ENCODE measurements at regions not wholly inside any gene's neighbourhood (a gene's known extent, or its start where the extent isn't known, plus 50 kb on each side); places are given as distances from the start of the nearest gene placed in this dataset.

DNA sequence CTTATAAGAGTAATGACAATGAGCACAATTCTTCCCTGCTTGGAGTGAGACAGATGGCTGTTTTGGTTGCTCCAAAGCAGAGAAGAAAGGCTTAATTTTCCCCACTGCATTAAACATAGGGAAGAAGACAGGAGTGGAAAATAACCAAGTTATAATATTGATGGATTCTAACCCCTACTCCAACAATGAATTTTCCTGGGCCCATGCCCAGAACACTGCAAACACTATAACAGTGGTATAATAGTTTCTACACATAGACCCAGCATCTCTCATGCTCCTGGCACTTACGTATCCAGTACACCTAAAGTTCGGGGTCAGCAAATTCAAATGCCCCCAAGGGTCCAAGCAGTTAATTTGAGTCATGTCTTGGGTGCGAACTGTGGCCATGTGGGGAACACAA, 613.4 kb downstream of the PLCL1 start:
- Histone ChIP-seq H3K27ac (no peak overlapping the region), H3K4me3 (no peak overlapping the region), H3K9me3 (replicated peaks in 1 of 3) (no peaks in the 10 kb centered on the region), H3K4me1 (replicated peaks in 1 of 2) (no peaks in the 10 kb centered on the region), H3K36me3 (replicated peaks in 1 of 2) (no peaks in the 10 kb centered on the region), H3K27me3 (no peaks in the 10 kb centered on the region)
- WGBS, 4 donors, result 71 to 88% (median 86%) methylated on average over 3 of the region's 3 CpGs
- DNase-seq, result no peak
- TF ChIP-seq, protein P1, sequence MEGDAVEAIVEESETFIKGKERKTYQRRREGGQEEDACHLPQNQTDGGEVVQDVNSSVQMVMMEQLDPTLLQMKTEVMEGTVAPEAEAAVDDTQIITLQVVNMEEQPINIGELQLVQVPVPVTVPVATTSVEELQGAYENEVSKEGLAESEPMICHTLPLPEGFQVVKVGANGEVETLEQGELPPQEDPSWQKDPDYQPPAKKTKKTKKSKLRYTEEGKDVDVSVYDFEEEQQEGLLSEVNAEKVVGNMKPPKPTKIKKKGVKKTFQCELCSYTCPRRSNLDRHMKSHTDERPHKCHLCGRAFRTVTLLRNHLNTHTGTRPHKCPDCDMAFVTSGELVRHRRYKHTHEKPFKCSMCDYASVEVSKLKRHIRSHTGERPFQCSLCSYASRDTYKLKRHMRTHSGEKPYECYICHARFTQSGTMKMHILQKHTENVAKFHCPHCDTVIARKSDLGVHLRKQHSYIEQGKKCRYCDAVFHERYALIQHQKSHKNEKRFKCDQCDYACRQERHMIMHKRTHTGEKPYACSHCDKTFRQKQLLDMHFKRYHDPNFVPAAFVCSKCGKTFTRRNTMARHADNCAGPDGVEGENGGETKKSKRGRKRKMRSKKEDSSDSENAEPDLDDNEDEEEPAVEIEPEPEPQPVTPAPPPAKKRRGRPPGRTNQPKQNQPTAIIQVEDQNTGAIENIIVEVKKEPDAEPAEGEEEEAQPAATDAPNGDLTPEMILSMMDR (IDR thresholded peaks at IDR 0.05), result no peak
- TF ChIP-seq POLR2A (IDR thresholded peaks at IDR 0.05), result no peak
- intact Hi-C loops (cut with DNase I), result no loop called here

DNA sequence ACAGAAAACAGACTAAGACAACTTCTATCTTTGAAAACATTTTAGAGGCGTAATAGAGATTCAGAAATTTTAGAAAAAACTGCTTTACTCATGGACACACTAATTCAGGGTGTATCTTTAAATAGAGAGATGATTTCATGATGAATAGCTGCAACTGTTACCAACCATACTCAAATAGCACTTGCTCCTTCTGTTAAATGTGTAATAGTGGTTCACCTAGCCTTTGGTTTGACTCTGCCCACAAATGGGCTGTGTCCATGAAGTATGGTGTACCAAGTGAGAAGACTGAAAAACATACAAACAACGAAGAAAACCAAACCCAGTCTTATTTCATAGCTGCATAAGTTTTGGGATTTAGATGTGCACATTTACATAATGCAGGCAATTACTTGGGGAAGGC, 610.6 kb downstream of the PLCL1 start:
- Histone ChIP-seq H3K4me3 (no peak overlapping the region), H3K27ac (no peak overlapping the region), H3K9me3 (replicated peaks in 1 of 3) (no peaks in the 10 kb centered on the region), H3K4me1 (replicated peaks in 1 of 2) (no peaks in the 10 kb centered on the region), H3K27me3 (no peaks in the 10 kb centered on the region), H3K36me3 (replicated peaks in 1 of 2) (no peaks in the 10 kb centered on the region)
- DNase-seq, result no peak
- TF ChIP-seq, protein P1 (IDR thresholded peaks at IDR 0.05), result no peak
- TF ChIP-seq POLR2A (IDR thresholded peaks at IDR 0.05), result no peak
- 65 to 85% (median 79%) methylated on average over 2 of the region's 2 CpGs for WGBS, 4 donors
- intact Hi-C loops (cut with DNase I), result no loop called here

DNA sequence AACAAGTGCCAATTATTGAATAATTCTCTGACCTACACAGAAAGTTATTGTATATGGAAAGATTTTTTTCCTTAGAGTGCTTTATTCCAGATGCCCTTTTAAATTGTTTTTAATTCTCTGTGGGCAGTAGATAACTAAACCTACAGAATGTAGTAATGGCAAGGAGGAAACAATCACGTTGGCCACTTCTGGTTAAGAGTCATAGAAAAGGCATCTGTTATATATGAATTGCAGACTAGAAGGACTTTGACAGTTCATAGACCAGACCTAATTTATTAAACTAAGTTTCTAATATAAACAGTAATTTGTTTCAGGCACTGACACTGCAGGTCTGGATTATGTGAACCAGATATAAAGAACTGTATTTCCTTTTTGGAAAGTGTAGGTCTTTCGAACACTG, 607.5 kb downstream of the PLCL1 start:
- TF ChIP-seq, protein P1 (IDR thresholded peaks at IDR 0.05), result no peak
- no peak for TF ChIP-seq POLR2A (IDR thresholded peaks at IDR 0.05)
- no peaks in the 10 kb centered on the region for H3K4me1 ChIP-seq (replicated peaks in 1 of 2)
- DNase-seq, result no peak
- no peak overlapping the region for H3K4me3 ChIP-seq
- H3K9me3 ChIP-seq (replicated peaks in 1 of 3), result no peaks in the 10 kb centered on the region
- 39 to 44% (median 41%) methylated on average over 2 of the region's 2 CpGs for WGBS, 4 donors
- no peaks in the 10 kb centered on the region for H3K36me3 ChIP-seq (replicated peaks in 1 of 2)
- peaks cover 8% of the 10 kb centered on the region for H3K27me3 ChIP-seq
- no peak overlapping the region for H3K27ac ChIP-seq
- intact Hi-C loops (cut with DNase I), result no loop called here

DNA sequence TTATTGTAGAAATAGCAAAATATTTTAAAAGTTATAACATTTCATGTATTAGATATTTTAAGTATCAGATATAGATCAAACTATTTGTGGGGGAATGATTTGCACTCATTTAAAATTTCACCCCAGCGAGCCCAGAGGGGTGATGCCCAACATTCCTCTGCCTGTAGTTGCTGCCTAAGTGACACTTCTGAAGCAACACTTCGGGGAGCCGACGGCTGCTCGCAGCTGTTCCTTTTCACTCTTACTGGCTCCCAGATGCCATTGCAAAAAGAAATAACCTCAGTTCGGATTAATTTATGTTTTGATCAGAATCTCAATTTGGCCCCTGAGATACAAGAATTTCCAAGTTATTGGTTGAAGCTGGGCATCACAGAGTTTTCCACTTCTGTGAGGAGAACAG, 603.8 kb downstream of the PLCL1 start:
- Histone ChIP-seq H3K36me3 (replicated peaks in 1 of 2) (no peaks in the 10 kb centered on the region), H3K4me1 (replicated peaks in 1 of 2) (no peaks in the 10 kb centered on the region), H3K9me3 (replicated peaks in 1 of 3) (no peaks in the 10 kb centered on the region), H3K27me3 (peaks cover 8% of the 10 kb centered on the region), H3K27ac (no peak overlapping the region), H3K4me3 (no peak overlapping the region)
- 55 to 63% (median 61%) methylated on average over 6 of the region's 6 CpGs for WGBS, 4 donors
- intact Hi-C loops (cut with DNase I), result no loop called here
- no peak for TF ChIP-seq POLR2A (IDR thresholded peaks at IDR 0.05)
- TF ChIP-seq, protein P1 (IDR thresholded peaks at IDR 0.05), result no peak
- DNase-seq, result no peak
